GM06990 (cell line): ENCODE measurements at regions not wholly inside any gene's neighbourhood (a gene's known extent, or its start where the extent isn't known, plus 50 kb on each side); places are given as distances from the start of the nearest gene placed in this dataset.

Experiments
- DNase-seq: peaks from one replicate; pipeline ENCODE4 v3.0.0-alpha.2; 2011; ENCODE audit not compliant: insufficient read length; ENCODE audit errors: extremely low read depth
- H3K27me3 ChIP-seq: replicated peaks from 2 replicates; pipeline ENCODE4 v1.6.0; 2011; ENCODE audit warnings: low read length; ENCODE audit not compliant: control insufficient read depth, insufficient read depth
- H3K36me3 ChIP-seq: 2 replicates; pipeline ENCODE4 v1.5.1; 2011; ENCODE audit warnings: low read length; ENCODE audit not compliant: control insufficient read depth, insufficient read depth
- H3K4me3 ChIP-seq: replicated peaks from 2 replicates; pipeline ENCODE4 v1.5.1; 2011; ENCODE audit warnings: low read depth, mild to moderate bottlenecking, control low read depth, low read length
- CTCF ChIP-seq: IDR thresholded peaks from 2 replicates; pipeline ENCODE4 v1.5.1; 2011; ENCODE audit warnings: low read length, control low read depth, mild to moderate bottlenecking, inconsistent platforms; ENCODE audit not compliant: insufficient read depth, poor library complexity, severe bottlenecking

- TF ChIP-seq CTCF = no peak
- H3K27me3 ChIP-seq = no peaks in the 10 kb centered on the region
- no peak for DNase-seq
- no peak overlapping the region for H3K4me3 ChIP-seq
- H3K36me3 ChIP-seq = no peaks in the 10 kb centered on the region
Measured at GRCh38 chr12:93050026-93050747, 121.1 kb upstream of the EEA1 start.

- no peak for TF ChIP-seq CTCF
- DNase-seq = no peak
- Histone ChIP-seq H3K27me3 (no peaks in the 10 kb centered on the region), H3K36me3 (no peaks in the 10 kb centered on the region), H3K4me3 (no peak overlapping the region)
Measured at GRCh38 chr12:93050748-93051081, 121.6 kb upstream of the EEA1 start.

GRCh38 chr12:93054021-93054420 lies 124.9 kb upstream of the EEA1 start:
- H3K27me3 ChIP-seq = no peaks in the 10 kb centered on the region
- no peak overlapping the region for H3K4me3 ChIP-seq
- no peaks in the 10 kb centered on the region for H3K36me3 ChIP-seq
- TF ChIP-seq CTCF = no peak
- no peak for DNase-seq

GRCh38 chr12:93055221-93055620 lies 126.1 kb upstream of the EEA1 start:
- no peak for DNase-seq
- Histone ChIP-seq H3K36me3 (no peaks in the 10 kb centered on the region), H3K4me3 (no peak overlapping the region), H3K27me3 (no peaks in the 10 kb centered on the region)
- no peak for TF ChIP-seq CTCF

GRCh38 chr12:93056971-93057535 lies 128.0 kb upstream of the EEA1 start:
- TF ChIP-seq CTCF = no peak
- no peaks in the 10 kb centered on the region for H3K36me3 ChIP-seq
- H3K27me3 ChIP-seq = no peaks in the 10 kb centered on the region
- no peak overlapping the region for H3K4me3 ChIP-seq
- DNase-seq = no peak
